AG04450 (cell line): ENCODE measurements at regions not wholly inside any gene's neighbourhood (a gene's known extent, or its start where the extent isn't known, plus 50 kb on each side); places are given as distances from the start of the nearest gene placed in this dataset.
"Not testable (repeated sequence)": the region's sequence is repeated elsewhere in the genome, so short reads cannot be mapped to it uniquely, and the experiment has no call there.

Experiments
- CTCF ChIA-PET: fragments of 300-600, 350-600 bp; formaldehyde crosslinking; extraction: SDS; loops from one replicate; lab custom pipeline; 2022; ENCODE audit warnings: antibody characterized with exemption, inconsistent platforms; lab: Charles Lee
- POLR2A ChIA-PET: fragments of 350-600 bp; formaldehyde crosslinking; extraction: SDS; loops from one replicate; lab custom pipeline; 2021; ENCODE audit warnings: antibody characterized with exemption, inconsistent platforms; lab: Yijun Ruan, JAX
- DNase-seq: peaks from one replicate; pipeline ENCODE4 v3.0.0-alpha.2; 2011; ENCODE audit warnings: low read depth, low spot score
- H3K27ac ChIP-seq: one replicate; pipeline ENCODE4 v1.5.1; 2012; ENCODE audit warnings: low read depth, low read length, control low read depth
- H3K27me3 ChIP-seq: one replicate; pipeline ENCODE4 v1.6.0; 2012; ENCODE audit warnings: low read length; ENCODE audit not compliant: control insufficient read depth, insufficient read depth
- H3K4me3 ChIP-seq: 2 replicates; pipeline ENCODE4 v1.5.1; 2011; ENCODE audit warnings: mild to moderate bottlenecking, low read depth, low read length, control low read depth
- H3K9me3 ChIP-seq: 2 replicates; pipeline ENCODE4 v1.5.1; 2012; ENCODE audit warnings: low read length; ENCODE audit not compliant: control insufficient read depth, insufficient read depth
- TF ChIP-seq, protein P1 (sequence below): IDR thresholded peaks from 2 replicates; pipeline ENCODE4 v1.5.1; 2011; ENCODE audit warnings: low read depth, low read length, control low read depth, inconsistent platforms

DNA sequence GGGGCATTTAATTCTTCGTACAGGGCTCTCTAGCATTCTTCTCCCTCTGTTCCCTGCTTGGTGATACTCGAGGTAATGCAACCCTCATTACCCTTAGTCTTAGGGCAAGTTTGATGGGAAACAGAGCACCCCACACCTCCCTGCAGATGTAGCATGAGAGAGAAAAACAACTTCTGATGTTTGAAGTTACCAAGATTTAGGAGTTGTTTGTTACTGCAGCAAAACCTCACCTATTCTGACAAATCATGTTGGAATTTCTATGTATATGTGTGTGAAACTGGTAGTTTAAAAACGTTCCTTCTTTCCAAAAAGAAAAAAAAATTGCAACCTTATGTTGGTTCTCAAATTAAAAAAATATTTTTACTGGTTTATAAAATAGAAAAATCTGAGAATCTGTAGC lies 145.3 kb upstream of the FAM90A26 start:
- POLR2A ChIA-PET, H3K9me3 ChIP-seq, H3K4me3 ChIP-seq, H3K27me3 ChIP-seq, CTCF ChIA-PET, DNase-seq, H3K27ac ChIP-seq: not testable (repeated sequence)

DNA sequence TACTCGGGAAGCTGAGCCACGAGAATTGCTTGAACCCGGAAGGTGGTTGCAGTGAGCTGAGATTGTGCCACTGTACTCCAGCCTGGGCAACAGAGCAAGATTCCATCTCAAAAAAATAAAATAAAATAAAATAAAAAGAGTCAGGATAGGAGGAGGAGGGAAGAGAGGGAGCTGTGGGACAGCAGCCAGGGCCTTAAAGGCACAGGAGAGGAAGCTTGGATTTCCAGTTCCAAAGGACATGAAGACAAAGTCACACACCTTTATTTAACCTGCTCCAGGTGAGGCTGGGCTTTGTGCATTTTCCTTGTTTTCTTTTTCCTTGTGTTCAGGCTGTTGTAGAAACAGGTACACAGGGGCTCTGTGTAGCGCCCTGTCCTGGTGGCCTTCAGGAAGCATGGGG lies 138.2 kb upstream of the HMX1 start:
- CTCF ChIA-PET, DNase-seq, H3K27ac ChIP-seq, H3K9me3 ChIP-seq, H3K4me3 ChIP-seq, H3K27me3 ChIP-seq, POLR2A ChIA-PET: not testable (repeated sequence)

DNA sequence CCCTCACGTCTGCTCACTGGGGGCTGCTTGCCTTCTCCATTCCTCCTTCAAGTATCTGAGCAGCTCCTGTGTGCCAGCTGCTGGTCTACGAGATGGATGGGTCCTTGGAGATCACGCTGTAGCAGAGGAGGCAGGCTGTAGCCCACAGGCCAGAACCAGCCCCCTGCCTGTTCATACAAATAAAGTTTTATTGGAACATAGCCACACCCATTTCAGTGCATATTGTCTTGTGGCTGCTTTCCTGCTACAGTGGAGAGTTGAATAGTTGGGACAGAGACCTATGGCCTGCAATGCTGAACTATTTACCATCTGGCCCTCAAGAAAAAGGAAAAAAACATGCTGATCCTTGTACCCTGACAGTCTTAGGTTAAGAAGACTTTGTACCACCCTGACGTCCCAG lies 136.8 kb upstream of the HMX1 start:
- H3K4me3 ChIP-seq, POLR2A ChIA-PET, H3K27me3 ChIP-seq, DNase-seq, H3K27ac ChIP-seq, H3K9me3 ChIP-seq: not testable (repeated sequence)
- CTCF ChIA-PET, result interaction anchor here (0.6 kb wide), 1 partner anchor 822 kb away, joined by 5 read pairs; no protein-coding TSS in a partner anchor

DNA sequence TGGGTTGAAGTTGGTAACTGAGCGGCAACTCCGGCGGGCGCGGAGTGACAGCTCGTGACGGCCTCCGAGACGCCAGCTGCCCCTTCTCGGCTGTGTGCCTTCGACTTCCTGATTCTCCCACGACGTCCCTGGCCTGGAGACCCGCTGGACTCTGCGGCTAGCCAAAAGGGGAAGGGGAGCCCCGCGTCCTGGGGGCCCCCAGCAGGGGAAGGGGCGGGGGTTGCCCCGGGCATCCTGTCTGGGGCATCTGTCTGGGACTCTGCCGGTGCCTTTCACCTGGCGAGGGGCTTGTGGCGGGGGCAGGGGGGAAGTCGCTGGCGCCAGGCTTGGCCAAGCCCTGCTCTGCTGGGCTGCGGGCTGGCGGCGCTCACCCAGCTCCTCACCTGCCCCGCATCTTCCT lies 129.5 kb upstream of the HMX1 start:
- H3K4me3 ChIP-seq, H3K27me3 ChIP-seq, H3K27ac ChIP-seq, POLR2A ChIA-PET, H3K9me3 ChIP-seq, DNase-seq: not testable (repeated sequence)
- CTCF ChIA-PET, result interaction anchor here (1.0 kb wide), 1 partner anchor 102 kb away, joined by 3 read pairs; no protein-coding TSS in a partner anchor

DNA sequence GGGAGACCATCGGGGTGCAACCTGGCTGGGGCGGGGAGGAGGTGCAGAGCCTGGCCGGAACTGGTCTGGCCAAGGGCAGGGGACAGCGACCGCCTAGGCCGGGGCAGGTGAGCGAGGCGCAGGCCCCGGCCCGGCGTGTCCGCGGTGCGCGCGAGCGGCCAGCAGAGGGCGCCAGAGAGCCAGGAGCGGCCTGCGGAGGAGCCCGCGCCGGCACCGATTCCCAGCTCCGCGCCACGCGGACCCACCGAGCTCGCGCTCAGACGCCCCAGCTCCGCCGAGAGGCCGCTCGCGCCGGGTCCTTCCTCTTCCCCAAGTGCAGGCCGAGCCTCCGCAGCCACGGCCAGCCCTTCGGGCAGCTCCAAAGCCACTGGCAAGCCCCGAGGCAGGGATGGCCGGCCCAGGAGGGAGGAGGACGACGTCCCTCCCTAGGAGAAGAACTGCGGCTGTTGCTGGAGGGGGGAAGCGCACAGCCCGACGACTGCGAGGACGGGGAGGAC lies 128.9 kb upstream of the HMX1 start:
- H3K9me3 ChIP-seq, H3K27ac ChIP-seq, DNase-seq, POLR2A ChIA-PET, H3K27me3 ChIP-seq: not testable (repeated sequence)
- CTCF ChIA-PET, result interaction anchor here (1.0 kb wide), 1 partner anchor 102 kb away, joined by 3 read pairs; no protein-coding TSS in a partner anchor
- peak overlapping the region; percentile 31; the same call in 1 of the 2 replicates for H3K4me3 ChIP-seq
- TF ChIP-seq, protein P1, sequence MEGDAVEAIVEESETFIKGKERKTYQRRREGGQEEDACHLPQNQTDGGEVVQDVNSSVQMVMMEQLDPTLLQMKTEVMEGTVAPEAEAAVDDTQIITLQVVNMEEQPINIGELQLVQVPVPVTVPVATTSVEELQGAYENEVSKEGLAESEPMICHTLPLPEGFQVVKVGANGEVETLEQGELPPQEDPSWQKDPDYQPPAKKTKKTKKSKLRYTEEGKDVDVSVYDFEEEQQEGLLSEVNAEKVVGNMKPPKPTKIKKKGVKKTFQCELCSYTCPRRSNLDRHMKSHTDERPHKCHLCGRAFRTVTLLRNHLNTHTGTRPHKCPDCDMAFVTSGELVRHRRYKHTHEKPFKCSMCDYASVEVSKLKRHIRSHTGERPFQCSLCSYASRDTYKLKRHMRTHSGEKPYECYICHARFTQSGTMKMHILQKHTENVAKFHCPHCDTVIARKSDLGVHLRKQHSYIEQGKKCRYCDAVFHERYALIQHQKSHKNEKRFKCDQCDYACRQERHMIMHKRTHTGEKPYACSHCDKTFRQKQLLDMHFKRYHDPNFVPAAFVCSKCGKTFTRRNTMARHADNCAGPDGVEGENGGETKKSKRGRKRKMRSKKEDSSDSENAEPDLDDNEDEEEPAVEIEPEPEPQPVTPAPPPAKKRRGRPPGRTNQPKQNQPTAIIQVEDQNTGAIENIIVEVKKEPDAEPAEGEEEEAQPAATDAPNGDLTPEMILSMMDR, result peak; percentile 38; the same call in 1 of the 2 replicates

DNA sequence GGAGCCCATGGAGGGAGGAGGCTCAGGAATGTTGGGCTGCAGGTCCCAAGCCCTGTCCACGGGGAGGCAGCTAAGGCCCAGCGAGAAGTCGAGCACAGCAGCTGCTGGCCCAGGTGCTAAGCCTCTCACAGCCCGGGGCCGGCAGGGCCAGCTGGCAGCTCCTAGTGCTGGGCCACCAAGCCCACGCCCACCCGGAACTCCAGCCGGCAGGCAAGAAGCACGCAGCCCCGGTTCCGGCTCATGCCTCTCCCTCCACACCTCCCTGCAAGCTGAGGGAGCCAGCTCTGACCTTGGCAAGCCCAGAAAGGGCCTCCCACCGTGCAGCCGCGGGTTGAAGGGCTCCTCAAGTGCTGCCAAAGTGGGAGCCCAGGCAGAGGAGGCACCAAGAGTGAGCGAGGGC lies 121.3 kb upstream of the HMX1 start:
- POLR2A ChIA-PET, DNase-seq, H3K27ac ChIP-seq, CTCF ChIA-PET, H3K9me3 ChIP-seq, H3K4me3 ChIP-seq, H3K27me3 ChIP-seq: not testable (repeated sequence)

DNA sequence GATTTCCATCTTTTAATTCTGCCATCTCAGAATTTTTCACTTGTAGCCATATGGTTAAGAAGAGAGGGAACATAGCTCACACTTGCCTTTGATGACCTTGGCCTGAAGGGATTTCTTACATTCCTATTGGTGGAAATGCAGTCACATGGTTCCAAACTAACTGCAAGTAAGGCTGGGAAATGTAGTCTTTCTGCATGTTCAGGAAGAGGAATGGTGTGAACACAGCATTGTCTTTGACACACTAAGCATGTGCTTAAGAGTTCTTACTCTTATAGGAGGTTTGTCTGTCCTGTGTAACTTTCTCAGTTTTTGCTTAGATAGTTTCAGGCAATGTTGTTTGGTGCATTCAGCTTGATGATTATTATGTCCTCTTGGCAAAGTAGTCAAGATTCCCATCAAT lies 119.8 kb upstream of the HMX1 start:
- H3K27me3 ChIP-seq, DNase-seq, H3K9me3 ChIP-seq, POLR2A ChIA-PET, CTCF ChIA-PET, H3K27ac ChIP-seq, H3K4me3 ChIP-seq: not testable (repeated sequence)

DNA sequence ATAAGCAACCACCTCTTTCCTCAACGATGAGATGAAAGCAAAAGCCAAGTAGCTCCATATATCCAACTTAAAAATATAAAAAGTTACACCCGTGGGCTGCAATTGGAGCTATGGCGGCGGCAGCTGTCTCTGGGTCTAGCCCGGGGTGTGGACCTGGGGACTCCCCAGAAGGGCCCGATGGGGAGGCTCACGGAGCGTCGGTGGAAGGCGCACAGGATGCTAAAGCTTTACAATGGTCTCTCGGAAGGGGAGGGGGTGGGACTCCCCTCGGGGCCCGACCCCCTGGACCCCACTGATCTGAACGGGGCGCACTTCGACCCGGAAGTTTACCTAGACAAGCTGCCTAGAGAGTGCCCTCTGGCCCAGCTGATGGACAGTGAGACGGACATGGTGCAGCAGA lies 118.7 kb upstream of the HMX1 start:
- DNase-seq, H3K27me3 ChIP-seq, POLR2A ChIA-PET, H3K4me3 ChIP-seq, H3K27ac ChIP-seq, CTCF ChIA-PET: not testable (repeated sequence)
- H3K9me3 ChIP-seq, result peaks cover 12% of the 10 kb centered on the region; the same call in 1 of the 2 replicates

DNA sequence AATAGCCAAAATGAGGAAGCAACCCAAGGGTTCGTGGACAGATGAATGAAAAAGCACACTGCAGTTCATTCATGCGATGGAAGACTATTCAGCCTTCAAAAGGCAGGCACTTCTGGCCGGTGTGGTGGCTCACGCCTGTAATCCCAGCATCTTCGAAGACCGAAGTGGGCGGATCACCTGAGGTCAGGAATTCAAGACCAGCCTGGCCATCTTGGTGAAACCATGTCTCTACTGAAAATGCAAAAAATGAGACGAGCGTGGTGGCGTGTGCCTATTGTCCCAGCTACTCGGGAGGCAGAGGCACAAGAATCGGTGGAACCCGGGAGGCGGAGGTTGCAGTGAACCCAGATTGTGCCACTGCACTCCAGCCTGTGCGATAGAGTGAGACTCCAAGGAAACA lies 114.1 kb upstream of the HMX1 start:
- H3K27me3 ChIP-seq, POLR2A ChIA-PET, DNase-seq, H3K4me3 ChIP-seq, CTCF ChIA-PET, H3K27ac ChIP-seq: not testable (repeated sequence)
- H3K9me3 ChIP-seq, result peaks cover 10% of the 10 kb centered on the region; the same call in 1 of the 2 replicates

DNA sequence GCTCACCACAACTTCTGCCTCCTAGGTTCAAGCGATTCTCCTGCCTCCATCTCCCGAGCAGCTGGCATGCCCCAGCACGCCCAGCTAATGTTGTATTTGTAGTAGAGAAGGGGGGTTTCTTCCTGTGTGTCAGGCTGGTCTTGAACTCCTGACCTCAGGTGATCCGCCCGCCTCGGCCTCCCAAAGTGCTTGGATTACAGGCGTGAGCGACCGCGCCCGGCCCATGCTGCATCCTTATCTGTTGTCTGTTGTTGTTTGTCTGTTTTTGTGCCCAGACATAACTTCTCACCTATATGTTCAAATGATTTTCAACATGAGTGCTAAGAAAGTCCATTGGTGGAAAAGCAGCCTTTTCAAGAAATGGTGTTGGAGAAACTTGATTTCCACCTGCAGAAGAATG lies 113.0 kb upstream of the HMX1 start:
- DNase-seq, CTCF ChIA-PET, POLR2A ChIA-PET, H3K27me3 ChIP-seq, H3K4me3 ChIP-seq, H3K27ac ChIP-seq: not testable (repeated sequence)
- peaks cover 10% of the 10 kb centered on the region; the same call in 1 of the 2 replicates for H3K9me3 ChIP-seq

DNA sequence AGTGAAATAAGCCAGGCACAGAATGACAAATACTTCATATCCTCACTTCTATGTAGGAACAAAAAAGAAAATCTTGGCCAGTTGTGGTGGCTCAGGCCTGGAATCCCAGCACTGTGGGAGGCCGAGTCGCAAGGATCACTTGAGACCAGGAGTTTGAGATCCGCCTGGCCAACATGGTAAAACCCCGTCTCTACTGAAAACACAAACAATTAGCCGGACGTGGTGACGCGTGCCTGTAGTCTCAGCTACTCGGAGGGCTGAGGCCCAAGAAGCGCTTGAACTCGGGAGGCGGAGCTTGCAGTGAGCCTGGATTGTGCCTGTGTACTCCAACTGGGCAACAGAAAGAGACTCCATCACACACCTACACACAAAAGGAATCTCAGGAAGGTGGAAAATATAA lies 112.3 kb upstream of the HMX1 start:
- H3K4me3 ChIP-seq, POLR2A ChIA-PET, CTCF ChIA-PET, DNase-seq, H3K27ac ChIP-seq, H3K27me3 ChIP-seq: not testable (repeated sequence)
- H3K9me3 ChIP-seq, result peaks cover 10% of the 10 kb centered on the region; the same call in 1 of the 2 replicates
